Non-pigmented ciliary epithelial cell (primary cell): ENCODE measurements at regions not wholly inside any gene's neighbourhood (a gene's known extent, or its start where the extent isn't known, plus 50 kb on each side); places are given as distances from the start of the nearest gene placed in this dataset.
A peak's percentile ranks its signal among the peaks of the same experiment; 100 is the strongest.
"Not testable (repeated sequence)": the region's sequence is repeated elsewhere in the genome, so short reads cannot be mapped to it uniquely, and the experiment has no call there.

ENCODE experiments used
- DNase-seq: peaks from one replicate; pipeline ENCODE4 v3.0.0-alpha.2; 2010; ENCODE audit warnings: low read depth

DNA sequence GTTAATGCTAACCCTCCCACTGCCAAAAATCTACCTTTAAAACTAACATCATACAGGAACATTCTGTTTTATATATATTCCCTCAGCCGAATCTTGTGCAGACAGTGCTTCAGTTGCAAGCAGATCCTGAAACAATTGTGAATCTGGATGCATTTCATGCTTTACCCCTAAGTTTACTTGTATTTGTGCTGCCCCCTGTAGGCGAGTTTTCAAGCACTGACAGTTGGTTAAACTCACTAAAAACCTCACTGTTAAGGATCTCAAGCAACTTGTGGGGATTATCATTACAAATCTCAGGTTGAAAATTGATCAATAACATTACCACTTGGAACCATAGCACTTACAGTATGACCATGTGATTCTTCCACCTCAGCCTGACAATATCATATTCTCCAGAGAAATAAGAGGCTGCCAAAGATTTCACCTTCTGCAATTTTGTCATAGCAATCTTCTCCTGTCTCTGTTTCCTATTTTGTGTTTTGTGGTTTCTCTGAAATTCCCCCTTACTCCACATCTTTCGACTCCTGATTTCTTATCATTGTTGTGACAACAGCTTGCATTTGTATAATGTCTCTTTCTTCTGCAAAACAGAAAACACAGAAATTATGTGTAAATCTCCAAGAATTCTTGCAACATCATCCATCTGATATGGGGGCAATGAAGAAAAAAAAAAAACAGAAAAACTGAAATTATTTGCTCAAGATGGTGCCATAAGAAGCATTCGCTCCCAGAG lies 354.6 kb upstream of the SETBP1 start:
- peak; percentile 30 for DNase-seq

DNA sequence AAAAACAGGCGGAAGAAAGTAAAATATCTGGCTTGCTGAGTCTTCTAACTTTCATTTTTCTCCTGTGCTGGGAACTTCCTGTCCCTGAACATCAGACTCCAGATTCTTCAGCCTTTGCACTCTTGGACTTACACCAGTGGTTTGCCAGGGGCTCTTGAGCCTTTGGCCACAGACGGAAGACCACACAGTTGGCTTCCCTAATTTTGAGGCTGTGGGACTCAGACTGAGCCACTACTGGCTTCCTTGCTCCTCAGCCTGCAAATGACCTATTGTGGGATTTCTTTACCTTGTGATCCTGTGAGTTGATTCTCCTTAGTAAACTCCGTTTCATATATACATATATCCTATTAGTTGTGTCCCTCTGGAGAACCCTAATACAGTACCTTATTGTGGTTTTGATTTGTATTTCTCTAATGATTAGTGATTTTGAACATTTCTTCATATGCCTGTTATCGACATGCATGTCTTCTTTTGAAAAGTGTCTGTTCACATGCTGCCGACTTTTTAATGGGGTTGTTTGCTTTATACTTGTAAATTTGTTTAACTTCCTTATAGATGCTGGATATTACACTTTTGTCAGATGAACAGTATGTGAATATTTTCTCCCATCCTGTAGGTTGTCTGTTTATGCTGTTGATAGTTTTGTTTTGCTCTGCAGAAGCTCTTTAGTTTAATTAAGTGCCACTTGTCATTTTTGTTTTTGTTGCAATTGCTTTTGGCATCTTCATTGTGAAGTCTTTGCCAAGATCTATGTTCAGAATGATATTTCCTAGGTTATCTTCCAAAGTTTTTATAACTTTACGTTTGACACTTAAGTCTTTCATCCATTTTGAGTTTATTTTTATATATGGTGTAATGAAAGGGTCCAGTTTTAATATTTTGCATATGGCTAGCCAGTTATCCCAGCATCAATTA lies 348.8 kb upstream of the SETBP1 start:
- no peak for DNase-seq

DNA sequence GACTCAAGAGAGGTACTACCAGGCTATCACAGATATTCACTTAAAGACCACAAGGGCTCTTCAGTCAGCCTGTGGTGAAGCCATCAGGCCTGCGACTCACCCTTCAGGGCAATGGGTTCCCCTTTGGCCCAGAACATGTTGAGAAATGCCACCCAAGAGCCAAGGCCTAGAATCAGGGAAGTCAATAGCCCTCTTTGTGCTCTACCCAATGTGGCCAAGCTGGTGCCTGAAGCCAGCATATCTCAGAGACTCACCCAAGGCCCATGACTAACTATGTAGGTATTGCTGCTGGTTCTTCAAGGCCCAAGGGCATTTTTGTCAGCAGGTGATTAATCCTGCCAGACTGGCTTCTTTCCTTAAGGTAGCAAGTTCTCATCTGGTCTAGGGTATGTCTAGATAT lies 338.9 kb upstream of the SETBP1 start:
- no peak for DNase-seq

GRCh38 chr18:44342162-44342561 lies 338.5 kb upstream of the SETBP1 start:
- no peak for DNase-seq

GRCh38 chr18:44342946-44343345 lies 337.7 kb upstream of the SETBP1 start:
- DNase-seq: no peak

DNA sequence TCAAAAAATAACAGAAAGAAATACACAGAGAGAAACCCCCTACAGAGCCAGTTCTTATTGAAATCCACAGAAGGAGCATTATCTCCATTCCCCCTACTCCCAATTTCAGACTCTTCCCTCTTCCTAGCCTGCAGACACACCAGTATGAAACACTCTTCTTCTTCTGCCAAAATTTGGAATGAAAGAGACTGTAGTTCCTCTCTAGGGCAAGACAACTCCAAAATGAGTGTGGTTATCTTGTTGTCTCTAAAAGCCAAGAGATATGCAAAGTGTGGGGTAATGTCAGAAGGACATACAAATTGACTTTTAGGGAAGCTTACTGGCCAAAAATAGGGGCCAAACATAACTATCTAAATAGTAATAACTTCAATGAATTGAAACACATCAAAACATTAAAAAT lies 337.1 kb upstream of the SETBP1 start:
- no peak for DNase-seq

GRCh38 chr18:44356566-44357157 lies 324.0 kb upstream of the SETBP1 start:
- no peak for DNase-seq

DNA sequence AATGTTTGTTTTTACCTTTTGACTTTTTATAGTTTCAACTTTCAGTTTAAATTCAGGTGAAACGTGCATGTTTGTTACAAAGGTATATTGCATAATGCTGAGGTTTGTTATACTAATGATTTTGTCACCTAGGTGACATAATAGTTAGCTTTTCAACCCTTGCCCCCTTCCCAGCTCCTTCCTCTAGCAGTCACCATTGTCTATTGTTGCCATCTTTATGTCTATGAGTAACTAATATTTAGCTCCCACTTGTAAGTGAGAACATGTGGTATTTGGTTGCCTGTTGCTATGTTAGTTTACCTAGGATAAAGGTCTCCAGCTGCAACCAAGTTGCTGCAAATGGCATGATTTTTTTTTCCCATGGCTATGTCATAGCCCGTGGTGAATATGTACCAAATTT lies 322.3 kb upstream of the SETBP1 start:
- DNase-seq: no peak

GRCh38 chr18:44359741-44360140 lies 320.9 kb upstream of the SETBP1 start:
- DNase-seq: not testable (repeated sequence)

GRCh38 chr18:44362213-44362612 lies 318.5 kb upstream of the SETBP1 start:
- DNase-seq: not testable (repeated sequence)

- no peak for DNase-seq
These were observed 309.8 kb upstream of the SETBP1 start for GRCh38 chr18:44370861-44371260.

GRCh38 chr18:44374966-44375365 lies 305.7 kb upstream of the SETBP1 start:
- no peak for DNase-seq

DNA sequence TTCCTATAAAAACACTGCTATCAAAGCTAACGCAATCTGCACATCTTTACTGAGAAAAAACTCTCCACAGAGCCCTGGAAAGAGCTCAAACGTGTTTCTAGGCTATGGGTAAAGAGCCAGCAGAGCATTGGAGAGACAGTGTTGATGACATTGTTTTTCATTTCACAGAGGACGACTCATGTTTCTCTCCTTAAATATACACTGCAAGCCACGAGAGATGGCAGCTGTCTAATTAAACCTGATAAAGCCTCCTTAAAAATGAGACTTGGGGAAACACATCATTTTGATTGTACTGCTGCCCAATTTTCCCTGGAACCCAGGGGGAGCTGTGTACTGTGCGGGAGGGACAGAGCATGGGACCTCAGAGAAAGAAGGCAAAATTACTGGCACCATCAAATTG lies 294.3 kb upstream of the SETBP1 start:
- DNase-seq: no peak

GRCh38 chr18:44388329-44388728 lies 292.4 kb upstream of the SETBP1 start:
- DNase-seq: no peak

DNA sequence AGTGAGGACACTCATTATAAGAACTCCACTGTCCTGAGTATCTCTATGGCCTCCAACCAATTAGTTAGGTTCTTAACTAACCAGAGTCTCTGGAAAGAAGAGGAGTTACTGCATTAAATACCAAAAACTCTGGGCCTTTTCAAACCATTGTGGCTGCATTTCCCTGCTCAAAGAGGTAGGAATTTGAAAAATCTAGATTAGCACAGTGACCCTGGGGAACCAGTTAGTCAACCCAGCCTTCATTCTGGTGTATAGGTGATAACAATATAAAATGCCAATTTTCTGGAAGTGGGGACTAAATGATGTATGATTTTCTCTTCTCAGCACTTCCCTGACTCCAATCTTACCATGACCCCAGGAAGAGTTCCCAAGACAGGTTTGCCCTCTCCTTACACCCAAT lies 287.8 kb upstream of the SETBP1 start:
- no peak for DNase-seq

- DNase-seq: no peak
These were observed 287.3 kb upstream of the SETBP1 start for GRCh38 chr18:44393406-44393805.

DNA sequence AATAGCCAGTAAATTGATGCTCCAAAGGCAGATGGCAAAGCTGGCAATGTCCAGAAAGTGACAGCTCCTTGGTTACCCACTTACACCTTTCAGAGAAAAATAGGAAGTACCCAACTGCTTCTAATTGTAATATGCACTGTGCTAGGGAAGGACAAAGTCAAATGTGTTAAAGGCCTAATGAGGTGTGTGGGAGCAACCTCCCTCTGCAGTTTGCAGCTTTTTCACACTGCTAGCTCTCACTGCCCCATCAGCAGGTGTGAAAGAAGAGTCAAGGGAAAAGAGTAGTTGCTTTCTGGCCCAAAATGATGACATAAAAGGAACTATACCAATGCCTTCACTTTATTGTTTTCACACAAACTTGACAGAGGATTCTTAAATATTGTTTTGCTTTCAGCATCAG lies 284.1 kb upstream of the SETBP1 start:
- no peak for DNase-seq

DNA sequence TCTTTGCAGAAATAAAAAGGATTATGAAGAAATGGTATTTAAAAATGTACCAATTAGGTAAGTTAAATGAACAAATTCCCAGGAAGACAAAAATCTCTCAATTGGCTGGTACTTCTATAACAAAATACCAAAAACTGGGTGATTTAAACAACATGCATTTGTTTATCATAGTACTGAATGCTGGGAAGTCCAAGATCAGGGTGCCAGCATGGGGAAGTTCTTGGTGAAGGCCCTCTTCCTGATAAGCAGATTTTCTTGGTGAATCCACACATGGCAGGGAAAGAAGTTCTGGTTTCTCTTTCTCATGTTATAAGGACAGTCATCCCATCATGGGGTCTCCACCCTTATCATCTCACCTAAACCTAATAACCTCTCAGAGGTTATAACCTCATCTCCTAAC lies 271.6 kb upstream of the SETBP1 start:
- DNase-seq: no peak

DNA sequence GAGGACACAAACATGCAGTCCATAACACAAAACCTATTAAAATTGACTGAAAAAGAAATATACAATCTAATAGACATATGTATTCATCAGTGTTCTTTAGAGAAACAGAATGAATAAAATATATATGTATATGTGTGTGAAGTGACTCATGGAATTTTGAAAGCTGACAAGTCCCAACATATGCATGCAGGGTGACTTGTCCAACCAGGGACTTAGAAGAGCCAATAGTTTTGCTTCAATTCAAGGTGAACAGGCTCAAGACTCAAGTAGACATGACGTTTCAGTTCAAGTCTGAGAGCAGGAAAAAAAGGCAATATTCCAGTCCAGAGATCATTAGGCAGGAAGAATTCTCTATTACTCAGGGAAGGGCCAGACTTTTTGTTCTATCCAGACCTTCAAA lies 271.2 kb upstream of the SETBP1 start:
- no peak for DNase-seq

- DNase-seq: no peak
These were observed 269.9 kb upstream of the SETBP1 start for GRCh38 chr18:44410740-44411139.

- DNase-seq: no peak
These were observed 269.3 kb upstream of the SETBP1 start for GRCh38 chr18:44411262-44411905.

- DNase-seq: no peak
These were observed 268.7 kb upstream of the SETBP1 start for GRCh38 chr18:44411976-44412375.
